HepG2 (cell line): ENCODE measurements at regions not wholly inside any gene's neighbourhood (a gene's known extent, or its start where the extent isn't known, plus 50 kb on each side); places are given as distances from the start of the nearest gene placed in this dataset.
A peak's percentile ranks its signal among the peaks of the same experiment; 100 is the strongest.

Experiments
- ATF5 ChIP-seq: sonication (generic); formaldehyde crosslinking; IDR thresholded peaks from 2 replicates; pipeline ENCODE4 v1.4.0; 2020; ENCODE audit warnings: mild to moderate bottlenecking, low read depth, missing genetic modification reagents
- ERF ChIP-seq: IDR thresholded peaks from 2 replicates; pipeline ENCODE4 v1.6.1; 2018; ENCODE audit warnings: missing biosample characterization, missing genetic modification reagents
- GATA4 ChIP-seq: sonication (generic); IDR thresholded peaks from 2 replicates; pipeline ENCODE4 v1.6.1; 2016; ENCODE audit warnings: antibody characterized with exemption, low read depth, borderline replicate concordance
- KDM4B ChIP-seq: sonication (generic); formaldehyde crosslinking; IDR thresholded peaks from 2 replicates; pipeline ENCODE4 v1.4.0; 2020; ENCODE audit warnings: missing genetic modification reagents
- TARDBP ChIP-seq: sonication (generic); formaldehyde crosslinking; IDR thresholded peaks from 2 replicates; pipeline ENCODE4 v1.8.0; 2022; ENCODE audit warnings: mild to moderate bottlenecking, missing genetic modification reagents
- ZNF318 ChIP-seq: sonication (generic); formaldehyde crosslinking; IDR thresholded peaks from 2 replicates; pipeline ENCODE4 v1.4.0; 2020; ENCODE audit warnings: mild to moderate bottlenecking, missing genetic modification reagents
- ZNF503 ChIP-seq: sonication (generic); formaldehyde crosslinking; IDR thresholded peaks from 2 replicates; pipeline ENCODE4 v1.4.0; 2020; ENCODE audit warnings: missing genetic modification reagents
- ZNF761 ChIP-seq: sonication (generic); formaldehyde crosslinking; conservative IDR thresholded peaks from 2 replicates; pipeline ENCODE4 v1.4.0; 2020; ENCODE audit warnings: mild to moderate bottlenecking, missing genetic modification reagents
- ZSCAN5A ChIP-seq: sonication (generic); formaldehyde crosslinking; IDR thresholded peaks from 2 replicates; pipeline ENCODE4 v1.8.0; 2022; ENCODE audit warnings: mild to moderate bottlenecking, missing genetic modification reagents, borderline replicate concordance
- TF ChIP-seq, protein P1 (sequence below): sonication (generic); formaldehyde crosslinking; IDR thresholded peaks from 2 replicates; pipeline ENCODE4 v1.8.0; 2022; ENCODE audit warnings: missing genetic modification reagents, mild to moderate bottlenecking, inconsistent platforms, borderline replicate concordance

DNA sequence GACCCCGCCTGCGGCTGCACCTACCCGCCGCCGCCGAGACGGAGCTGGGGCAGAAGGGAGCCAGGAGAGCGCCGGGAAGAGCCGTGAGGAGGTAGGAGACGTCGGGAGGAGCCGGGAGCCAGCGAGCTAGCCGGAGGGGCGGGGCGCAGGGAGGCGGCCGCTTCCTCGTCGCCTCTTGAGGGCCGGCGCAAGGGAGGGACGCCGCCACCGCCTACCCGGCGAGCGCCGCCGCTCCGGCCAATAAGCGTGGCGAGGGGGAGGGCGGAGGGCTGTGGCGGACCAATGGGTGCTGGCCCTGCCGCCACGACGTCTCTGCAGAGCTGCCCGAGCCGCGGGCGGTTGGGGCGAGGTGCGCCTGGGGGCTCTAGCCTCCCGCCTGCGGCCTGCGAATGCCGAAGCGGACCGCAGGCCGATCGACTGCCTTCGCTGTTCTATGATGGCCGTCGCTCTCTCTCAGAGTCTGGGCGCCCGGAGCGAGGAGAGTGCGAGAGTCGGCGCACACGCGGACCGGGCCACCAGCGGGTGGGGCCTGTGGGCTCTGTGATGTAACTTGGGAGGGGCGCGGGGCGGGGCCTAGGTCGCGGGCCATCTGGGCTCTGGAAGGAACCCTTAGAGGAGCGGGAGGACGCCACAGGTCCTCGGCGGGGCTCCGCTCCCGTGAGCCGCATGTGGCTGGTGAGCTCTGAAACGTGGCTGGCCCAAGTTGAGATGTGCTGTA lies 72.7 kb upstream of the MAP4 start (continued):
- peak; percentile 73 for TF ChIP-seq ERF (CRISPR knock-in tag)
- peak; percentile 63; the same call in 1 of the 2 replicates for TF ChIP-seq ZNF503 (CRISPR knock-in tag)
- no peak for TF ChIP-seq KDM4B
- peak; percentile 51; the same call in 1 of the 2 replicates for TF ChIP-seq GATA4
- no peak for TF ChIP-seq ZSCAN5A (CRISPR knock-in tag)
- no peak; the same call in 1 of the 2 replicates for TF ChIP-seq TARDBP (CRISPR knock-in tag)
- TF ChIP-seq, protein P1, sequence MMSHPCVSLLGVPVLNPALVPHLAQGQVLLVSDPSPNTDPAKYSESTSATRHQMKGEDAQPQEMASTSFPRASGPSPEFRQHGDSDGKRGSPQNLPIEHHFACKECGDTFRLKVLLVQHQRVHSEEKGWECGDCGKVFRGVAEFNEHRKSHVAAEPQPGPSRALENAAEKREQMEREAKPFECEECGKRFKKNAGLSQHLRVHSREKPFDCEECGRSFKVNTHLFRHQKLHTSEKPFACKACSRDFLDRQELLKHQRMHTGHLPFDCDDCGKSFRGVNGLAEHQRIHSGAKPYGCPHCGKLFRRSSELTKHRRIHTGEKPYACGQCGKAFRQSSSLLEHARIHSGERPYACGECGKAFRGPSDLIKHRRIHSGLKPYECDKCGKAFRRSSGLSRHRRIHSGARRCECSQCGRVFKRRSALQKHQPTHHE = peak; percentile 57; the same call in 1 of the 2 replicates
- TF ChIP-seq ATF5 (CRISPR knock-in tag) = no peak
- 0 out of 2 replicates have a peak, but pooled peaks have one; percentile 59 for TF ChIP-seq ZNF761 (CRISPR knock-in tag)
- 0 out of 2 replicates have a peak, but pooled peaks have one; percentile 33 for TF ChIP-seq ZNF318
